Glutamatergic neuron (in vitro differentiated cells): ENCODE measurements at regions not wholly inside any gene's neighbourhood (a gene's known extent, or its start where the extent isn't known, plus 50 kb on each side); places are given as distances from the start of the nearest gene placed in this dataset.

Source experiments
- DNase-seq: peaks from one replicate; pipeline ENCODE4 v3.0.0; 2022
- H3K27ac Mint-ChIP-seq: one replicate; pipeline ENCODE4 v1.8.0; 2020; ENCODE audit warnings: mild to moderate bottlenecking, mixed read lengths, inconsistent platforms; ENCODE audit not compliant: unreplicated experiment
- H3K27me3 Mint-ChIP-seq: one replicate; pipeline ENCODE4 v1.8.0; 2020; ENCODE audit warnings: mild to moderate bottlenecking, moderate library complexity, mixed read lengths, inconsistent platforms; ENCODE audit not compliant: unreplicated experiment
- H3K36me3 Mint-ChIP-seq: one replicate; pipeline ENCODE4 v1.8.0; 2020; ENCODE audit warnings: mild to moderate bottlenecking, mixed read lengths, inconsistent platforms; ENCODE audit not compliant: unreplicated experiment
- H3K4me1 Mint-ChIP-seq: one replicate; pipeline ENCODE4 v1.8.0; 2020; ENCODE audit warnings: mild to moderate bottlenecking, low read depth, mixed read lengths, inconsistent platforms; ENCODE audit not compliant: unreplicated experiment
- H3K4me3 Mint-ChIP-seq: one replicate; pipeline ENCODE4 v1.8.0; 2020; ENCODE audit warnings: mild to moderate bottlenecking, mixed read lengths, inconsistent platforms; ENCODE audit not compliant: unreplicated experiment
- H3K9me3 Mint-ChIP-seq: one replicate; pipeline ENCODE4 v1.8.0; 2020; ENCODE audit warnings: mild to moderate bottlenecking, moderate library complexity, mixed read lengths, inconsistent platforms; ENCODE audit not compliant: unreplicated experiment
- TF ChIP-seq, protein P1 (sequence below): fragments of 200-600 bp; sonication (generic); IDR thresholded peaks from one replicate; pipeline ENCODE4 v1.5.0; 2021; ENCODE audit not compliant: partially characterized antibody, unreplicated experiment

DNA sequence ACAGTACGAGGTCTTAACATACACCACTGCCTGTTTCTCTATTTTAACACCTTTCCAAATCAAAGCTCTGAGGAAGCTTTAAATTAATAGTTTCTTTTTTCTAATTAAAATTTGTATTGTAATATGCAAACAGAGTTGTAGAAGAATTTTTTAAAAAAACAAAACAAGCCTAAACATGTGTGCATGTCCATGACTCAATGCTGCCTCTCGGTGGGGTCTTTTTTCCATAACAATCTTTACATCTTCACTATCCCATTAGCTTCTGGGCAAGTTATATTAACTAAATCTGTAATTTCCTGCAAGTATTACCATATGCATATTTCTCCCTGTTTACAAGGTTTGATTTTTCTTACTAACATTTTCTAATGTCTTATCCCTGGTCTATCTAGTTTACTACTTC, 143.9 kb upstream of the NAV3 start:
- Mint-ChIP-seq H3K27me3 (no peaks in the 10 kb centered on the region), H3K4me1 (peaks cover 3% of the 10 kb centered on the region), H3K4me3 (no peak overlapping the region), H3K27ac (no peak overlapping the region), H3K9me3 (peaks cover 2% of the 10 kb centered on the region), H3K36me3 (no peaks in the 10 kb centered on the region)
- DNase-seq = no peak
- TF ChIP-seq, protein P1, sequence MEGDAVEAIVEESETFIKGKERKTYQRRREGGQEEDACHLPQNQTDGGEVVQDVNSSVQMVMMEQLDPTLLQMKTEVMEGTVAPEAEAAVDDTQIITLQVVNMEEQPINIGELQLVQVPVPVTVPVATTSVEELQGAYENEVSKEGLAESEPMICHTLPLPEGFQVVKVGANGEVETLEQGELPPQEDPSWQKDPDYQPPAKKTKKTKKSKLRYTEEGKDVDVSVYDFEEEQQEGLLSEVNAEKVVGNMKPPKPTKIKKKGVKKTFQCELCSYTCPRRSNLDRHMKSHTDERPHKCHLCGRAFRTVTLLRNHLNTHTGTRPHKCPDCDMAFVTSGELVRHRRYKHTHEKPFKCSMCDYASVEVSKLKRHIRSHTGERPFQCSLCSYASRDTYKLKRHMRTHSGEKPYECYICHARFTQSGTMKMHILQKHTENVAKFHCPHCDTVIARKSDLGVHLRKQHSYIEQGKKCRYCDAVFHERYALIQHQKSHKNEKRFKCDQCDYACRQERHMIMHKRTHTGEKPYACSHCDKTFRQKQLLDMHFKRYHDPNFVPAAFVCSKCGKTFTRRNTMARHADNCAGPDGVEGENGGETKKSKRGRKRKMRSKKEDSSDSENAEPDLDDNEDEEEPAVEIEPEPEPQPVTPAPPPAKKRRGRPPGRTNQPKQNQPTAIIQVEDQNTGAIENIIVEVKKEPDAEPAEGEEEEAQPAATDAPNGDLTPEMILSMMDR = no peak

DNA sequence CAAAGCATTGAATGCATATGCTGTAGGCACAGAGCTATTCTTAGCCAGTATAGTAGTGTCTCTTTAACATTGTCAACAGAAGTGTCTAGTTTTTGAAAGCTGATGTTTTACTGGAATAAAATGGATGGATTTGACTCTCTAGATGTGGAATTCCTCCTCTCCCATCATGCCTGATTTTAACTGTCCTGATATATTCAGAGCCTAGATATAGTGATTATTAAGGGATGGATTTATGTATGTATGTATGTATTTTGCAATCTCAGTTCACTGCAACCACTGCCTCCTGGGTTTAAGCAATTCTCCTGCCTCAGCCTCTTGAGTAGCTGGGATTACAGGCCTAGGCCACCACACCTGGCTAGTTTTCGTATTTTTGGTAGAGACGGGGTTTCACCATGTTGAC, 144.8 kb upstream of the NAV3 start:
- Mint-ChIP-seq H3K9me3 (peaks cover 2% of the 10 kb centered on the region), H3K4me1 (peaks cover 3% of the 10 kb centered on the region), H3K4me3 (no peak overlapping the region), H3K36me3 (no peaks in the 10 kb centered on the region), H3K27ac (no peak overlapping the region), H3K27me3 (peaks cover 2% of the 10 kb centered on the region)
- DNase-seq = no peak
- TF ChIP-seq, protein P1 = no peak

DNA sequence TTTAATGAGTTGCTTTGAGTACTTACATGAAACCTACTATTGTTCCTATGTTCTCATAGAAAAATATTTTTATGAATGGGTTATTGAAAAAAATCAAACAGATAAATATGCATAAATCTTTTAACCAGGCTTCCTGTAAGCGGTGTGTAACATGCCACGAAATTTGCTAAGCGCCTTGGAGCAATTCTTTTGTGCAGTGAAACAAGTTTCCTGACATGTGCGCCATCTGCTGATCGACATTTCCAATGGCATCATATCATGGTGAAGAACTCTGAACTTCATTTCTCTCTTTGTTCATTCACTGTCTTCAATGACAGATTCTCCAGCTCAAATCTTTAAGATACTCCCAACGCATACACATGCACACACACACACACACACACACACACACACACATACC, 145.6 kb upstream of the NAV3 start:
- Mint-ChIP-seq H3K4me3 (no peak overlapping the region), H3K4me1 (peaks cover 3% of the 10 kb centered on the region), H3K9me3 (peaks cover 2% of the 10 kb centered on the region), H3K36me3 (no peaks in the 10 kb centered on the region), H3K27me3 (peaks cover 2% of the 10 kb centered on the region), H3K27ac (peak overlapping the region; percentile 77)
- DNase-seq = peak; percentile 65
- TF ChIP-seq, protein P1 = peak; percentile 47

DNA sequence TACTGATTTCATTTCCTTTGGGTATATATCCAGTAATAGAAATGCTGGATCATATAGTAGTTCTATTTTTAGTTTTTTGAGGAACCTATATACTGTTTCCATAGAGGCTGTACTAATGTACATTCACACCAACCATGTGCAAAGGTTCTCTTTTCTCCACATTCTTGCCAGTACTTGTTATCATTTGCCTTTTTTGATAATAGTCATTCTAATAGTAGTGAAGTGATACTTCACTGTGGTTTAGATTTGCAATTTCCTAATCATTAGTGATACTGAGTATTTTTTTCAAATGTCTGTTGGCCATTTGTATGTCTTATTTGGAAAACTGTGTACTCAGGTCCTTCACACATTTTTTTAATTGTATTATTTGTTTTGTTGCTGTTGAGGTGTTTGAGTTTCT, 148.2 kb upstream of the NAV3 start:
- Mint-ChIP-seq H3K9me3 (peaks cover 4% of the 10 kb centered on the region), H3K27ac (no peak overlapping the region), H3K27me3 (peaks cover 2% of the 10 kb centered on the region), H3K4me1 (peaks cover 3% of the 10 kb centered on the region), H3K36me3 (no peaks in the 10 kb centered on the region), H3K4me3 (no peak overlapping the region)
- no peak for DNase-seq
- TF ChIP-seq, protein P1 = no peak

DNA sequence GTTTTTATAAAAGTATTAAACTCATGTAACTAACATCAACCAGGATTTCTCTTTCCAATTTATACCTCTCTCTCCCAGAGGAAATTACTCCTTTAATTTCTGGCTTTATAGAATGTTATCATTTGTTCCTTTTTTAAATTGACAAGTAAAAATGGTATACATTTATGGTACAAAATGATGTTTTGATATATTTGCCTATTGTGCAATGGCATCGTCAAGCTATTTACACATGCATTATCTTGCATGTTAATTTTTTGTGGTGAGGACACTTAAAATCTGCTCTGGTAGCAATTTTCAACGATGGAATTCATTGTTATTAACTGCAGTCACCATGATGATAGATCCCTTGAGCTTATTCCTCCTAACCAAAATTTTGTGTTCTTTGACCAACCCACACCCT, 149.0 kb upstream of the NAV3 start:
- Mint-ChIP-seq H3K27ac (no peak overlapping the region), H3K9me3 (peaks cover 2% of the 10 kb centered on the region), H3K36me3 (no peaks in the 10 kb centered on the region), H3K27me3 (peaks cover 2% of the 10 kb centered on the region), H3K4me3 (no peak overlapping the region), H3K4me1 (peaks cover 3% of the 10 kb centered on the region)
- TF ChIP-seq, protein P1 = no peak
- DNase-seq = no peak
